Inflammatory macrophage treated with lipopolysaccharide for 4 hours (primary cell): ENCODE measurements at regions not wholly inside any gene's neighbourhood (a gene's known extent, or its start where the extent isn't known, plus 50 kb on each side); places are given as distances from the start of the nearest gene placed in this dataset.
"Not testable (repeated sequence)": the region's sequence is repeated elsewhere in the genome, so short reads cannot be mapped to it uniquely, and the experiment has no call there.

Source experiments
- DNase-seq: peaks from one replicate; pipeline ENCODE4 v3.0.0-alpha.2; 2020

DNA sequence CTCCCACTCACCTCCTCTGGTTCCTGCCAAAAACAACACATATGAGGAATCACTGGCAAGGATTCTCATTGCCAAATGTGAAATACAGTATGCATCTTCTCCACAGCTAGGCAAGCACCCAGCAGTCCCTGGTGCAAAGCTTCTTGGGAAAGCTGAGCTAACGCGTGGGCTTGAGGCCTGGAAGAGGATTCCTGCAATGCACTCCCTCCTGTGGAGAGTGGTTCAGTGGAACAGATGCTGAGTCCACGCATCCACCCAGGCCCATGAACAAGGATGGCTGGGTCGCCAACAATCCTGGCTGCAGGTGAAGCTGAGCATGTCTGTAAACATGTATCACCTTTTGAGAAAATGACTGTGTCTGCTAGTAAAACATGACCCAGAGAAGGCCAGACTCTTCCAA, 113.2 kb upstream of the CHST15 start:
- DNase-seq = no peak

DNA sequence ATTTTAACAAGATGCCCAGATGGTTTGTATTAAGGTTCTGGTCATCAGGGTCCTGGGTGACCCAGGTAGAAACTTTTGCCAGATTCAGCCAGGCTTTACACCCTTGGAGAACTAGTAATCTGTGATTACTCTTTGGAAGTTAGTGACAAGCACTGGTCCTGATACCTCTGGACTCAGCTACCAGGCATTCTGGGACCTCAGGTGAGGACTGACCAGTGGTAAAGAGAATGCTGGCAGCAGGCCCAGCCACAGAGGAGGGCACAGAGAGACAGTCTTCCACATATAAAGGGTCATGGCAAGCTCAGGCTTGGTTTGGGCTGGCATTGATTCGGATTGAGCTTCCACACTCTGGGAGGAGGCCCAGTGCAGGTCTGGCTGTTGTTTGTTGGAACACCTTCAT, 112.0 kb upstream of the CHST15 start:
- DNase-seq = no peak

DNA sequence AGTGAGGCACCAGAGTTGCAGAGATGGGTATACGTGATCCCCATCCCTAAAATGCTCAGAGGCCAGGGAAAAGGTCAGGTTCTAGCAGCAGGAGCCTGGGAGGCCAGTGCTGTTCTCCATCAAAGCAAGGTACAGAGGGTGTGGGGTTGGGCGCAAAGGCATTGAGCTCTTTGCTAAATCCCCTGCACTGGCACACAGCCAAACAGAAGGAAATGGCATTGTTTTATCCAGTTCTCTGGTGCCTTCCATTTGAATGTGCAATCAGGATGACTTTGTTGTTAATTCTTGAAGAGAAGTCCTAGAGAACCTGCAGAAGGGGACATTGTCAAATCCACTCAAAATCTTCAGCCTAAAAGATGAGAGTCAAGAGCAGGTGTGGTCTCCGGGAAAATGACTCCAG, 111.3 kb upstream of the CHST15 start:
- no peak for DNase-seq

DNA sequence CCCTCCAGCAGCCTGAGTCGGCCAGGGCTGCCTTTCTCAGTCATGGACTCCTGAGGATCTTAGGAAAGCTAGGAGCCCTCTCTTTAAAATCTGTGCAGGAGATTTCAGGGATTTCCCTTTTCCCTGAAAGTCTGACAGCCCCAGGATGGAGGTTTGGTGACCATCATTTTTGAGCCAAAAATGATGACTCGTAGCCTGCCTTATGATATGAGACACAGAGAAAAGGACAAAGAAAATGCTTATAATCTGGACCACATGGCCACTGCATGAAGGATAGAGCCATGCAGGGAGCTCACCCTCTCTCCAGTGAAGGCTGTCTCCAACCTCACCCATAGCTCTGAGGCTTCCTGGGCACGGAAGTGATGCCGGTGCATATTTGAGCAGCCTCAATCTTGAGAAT, 106.6 kb upstream of the CHST15 start:
- no peak for DNase-seq

DNA sequence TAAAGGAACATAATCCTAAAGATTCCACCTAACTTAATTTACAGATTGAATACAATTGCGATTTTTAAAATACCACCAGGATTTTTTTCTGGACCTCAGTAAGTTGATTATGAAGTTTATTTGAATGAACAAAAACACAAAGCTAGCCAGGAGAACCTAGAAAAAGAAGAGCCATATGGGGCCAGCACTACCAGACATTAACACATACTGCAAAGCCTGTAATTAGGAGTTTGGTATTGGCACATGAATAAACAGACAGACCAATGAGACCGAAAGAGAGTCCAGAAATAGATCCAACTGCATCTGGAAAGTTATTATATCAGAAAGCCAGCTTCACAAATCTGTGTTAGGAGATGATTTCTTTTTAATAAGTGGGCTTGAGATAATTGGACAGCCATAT, 105.5 kb upstream of the CHST15 start:
- no peak for DNase-seq

DNA sequence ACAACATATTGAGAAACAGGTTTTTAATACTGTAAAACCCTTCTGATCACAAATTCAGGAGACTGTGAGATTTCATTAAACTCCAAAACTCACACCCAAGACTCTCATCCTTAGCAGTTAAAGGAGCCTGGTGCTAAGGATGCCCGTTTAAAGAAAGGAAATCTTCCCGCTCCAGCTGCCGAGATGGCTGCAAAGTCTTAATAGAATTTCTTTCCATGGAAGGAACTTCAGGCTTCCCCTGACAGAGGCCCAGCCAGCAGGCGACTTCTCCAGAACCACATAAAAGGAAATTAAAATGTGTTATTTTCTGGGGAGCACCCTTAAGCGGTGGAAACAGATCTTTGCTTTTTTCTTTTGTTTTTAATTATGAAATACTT, 104.7 kb upstream of the CHST15 start:
- no peak for DNase-seq

DNA sequence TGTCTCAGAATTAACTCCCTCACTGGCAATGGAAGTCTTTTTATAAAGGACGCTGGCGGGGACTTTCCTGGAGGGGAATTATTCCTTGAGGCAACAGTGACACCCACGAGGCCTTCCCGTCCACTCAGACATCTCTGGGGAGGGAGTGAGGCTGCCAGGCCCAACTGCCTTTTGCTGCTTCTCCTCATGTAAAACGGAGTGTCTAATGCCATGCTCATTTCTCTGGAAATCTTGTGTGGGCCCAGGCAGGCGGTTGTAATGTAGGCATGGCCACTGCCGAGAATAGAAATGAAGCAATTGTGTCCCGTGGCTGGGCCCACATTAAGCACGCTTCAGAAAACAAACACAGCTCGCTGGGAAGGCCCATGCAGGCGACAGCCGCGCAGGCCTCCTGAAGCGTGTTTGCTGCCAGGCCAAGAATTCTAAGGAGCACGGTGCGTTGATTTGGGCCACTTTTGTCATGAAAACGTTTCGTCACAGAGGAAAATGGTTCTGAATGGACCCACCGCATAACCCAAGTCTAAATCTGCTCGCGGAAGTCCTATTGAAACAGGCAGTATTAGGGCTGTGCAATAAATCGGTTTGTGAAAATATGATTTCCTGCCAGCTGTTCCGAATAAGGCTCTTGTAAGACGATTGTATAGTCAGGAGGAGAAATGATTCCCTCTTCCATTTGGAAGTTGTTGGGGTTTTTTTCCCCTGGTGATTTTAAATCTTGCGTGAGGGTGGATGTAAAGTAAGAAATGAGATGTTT, 104.2 kb upstream of the CHST15 start:
- peak; percentile 52 for DNase-seq

DNA sequence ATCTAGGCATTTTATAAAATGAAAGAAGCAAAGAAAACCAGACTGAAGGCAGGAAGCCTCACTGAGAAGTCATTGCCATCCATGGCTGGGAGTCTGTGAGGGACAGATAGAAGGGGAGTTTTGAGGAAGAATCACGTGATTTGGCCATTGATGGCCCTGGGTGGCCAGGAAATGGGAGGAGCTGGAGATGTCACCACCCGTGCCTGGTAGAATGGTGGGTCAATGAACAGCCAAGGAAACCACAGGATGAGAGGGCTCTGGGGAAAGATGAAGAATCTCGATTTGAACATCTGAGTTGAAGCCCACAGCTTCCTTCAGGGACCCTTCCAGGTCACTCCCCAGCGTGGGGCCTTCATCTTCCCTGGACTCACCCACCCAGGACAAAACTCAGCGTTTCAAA, 103.3 kb upstream of the CHST15 start:
- DNase-seq = no peak

DNA sequence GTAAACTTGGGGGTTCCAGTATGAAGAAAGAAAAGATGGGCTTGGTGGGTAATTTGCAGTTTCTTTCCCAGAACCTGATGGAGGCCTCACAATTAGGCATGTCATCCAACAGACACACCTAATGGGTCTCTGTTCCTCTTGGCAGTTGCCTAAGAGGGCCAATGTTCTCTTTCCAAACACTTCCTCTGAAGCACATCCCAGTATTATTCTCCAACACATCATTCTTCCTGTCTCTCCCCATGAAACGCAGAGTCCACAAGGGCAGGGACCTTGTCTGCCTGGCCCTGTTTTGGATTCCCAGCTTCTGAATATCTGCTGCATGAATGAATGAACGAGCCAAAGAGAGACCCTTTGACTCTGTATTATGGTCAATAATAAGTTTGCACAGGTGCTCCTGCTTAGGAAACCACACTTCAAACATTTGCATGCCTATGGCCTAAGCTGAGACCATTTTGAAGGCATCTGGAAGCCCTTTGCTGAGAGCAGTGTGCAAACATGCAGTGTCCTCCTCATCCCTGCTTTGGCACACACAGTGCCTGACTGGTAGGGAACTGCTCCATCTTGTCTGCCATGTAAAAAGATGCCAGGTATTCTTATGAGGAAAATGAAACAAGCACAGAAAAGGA, 100.9 kb upstream of the CHST15 start:
- no peak for DNase-seq

DNA sequence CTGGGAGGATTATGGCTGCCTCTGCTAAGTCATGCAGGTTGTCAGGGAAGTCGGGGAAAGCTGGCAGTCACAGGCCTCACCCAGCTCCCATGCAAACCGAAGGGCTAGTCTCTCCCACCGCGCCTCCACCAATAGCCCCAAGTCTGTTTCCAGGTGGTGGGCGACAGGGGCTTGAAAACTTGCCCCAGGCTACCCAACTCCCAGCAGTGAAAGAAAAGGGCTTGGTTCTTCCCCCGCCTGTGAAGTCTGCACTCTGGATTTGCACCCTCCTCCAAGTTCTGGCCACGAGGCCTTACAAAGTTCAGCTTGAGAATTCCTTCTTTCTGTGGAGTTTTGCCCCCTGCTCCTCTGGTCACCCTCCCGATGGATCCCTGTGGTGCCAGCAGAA, 99.9 kb upstream of the CHST15 start:
- DNase-seq = no peak

DNA sequence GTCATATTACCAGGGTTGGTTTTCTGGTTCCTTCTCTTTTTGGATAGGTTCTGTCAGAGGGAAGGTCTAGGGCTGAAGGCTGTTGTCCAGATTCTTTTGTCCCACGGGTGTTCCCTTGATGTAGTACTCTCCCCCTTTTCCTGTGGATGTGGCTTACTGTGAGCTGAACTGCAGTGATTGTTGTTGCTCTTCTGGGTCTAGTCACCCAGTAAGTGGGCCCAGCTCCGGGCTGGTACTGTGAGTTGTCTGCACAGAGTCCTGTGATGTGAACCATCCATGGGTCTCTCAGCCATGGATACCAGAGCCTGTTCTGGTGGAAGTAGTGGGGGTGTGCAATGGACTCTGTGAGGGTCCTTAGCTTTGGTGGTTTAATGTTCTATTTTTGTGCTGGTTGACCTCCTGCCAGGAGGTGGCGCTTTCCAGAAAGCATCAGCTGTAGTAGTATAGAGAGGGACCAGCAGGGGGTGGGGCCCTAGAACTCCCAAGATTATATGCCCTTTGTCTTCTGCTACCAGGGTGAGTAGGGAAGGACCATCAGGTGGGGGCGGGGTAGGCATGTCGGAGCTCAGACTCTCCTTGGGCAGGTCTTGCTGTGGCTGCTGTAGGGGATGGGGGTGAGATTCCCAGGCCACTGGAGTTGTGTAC, 99.4 kb upstream of the CHST15 start:
- not testable (repeated sequence) for DNase-seq

DNA sequence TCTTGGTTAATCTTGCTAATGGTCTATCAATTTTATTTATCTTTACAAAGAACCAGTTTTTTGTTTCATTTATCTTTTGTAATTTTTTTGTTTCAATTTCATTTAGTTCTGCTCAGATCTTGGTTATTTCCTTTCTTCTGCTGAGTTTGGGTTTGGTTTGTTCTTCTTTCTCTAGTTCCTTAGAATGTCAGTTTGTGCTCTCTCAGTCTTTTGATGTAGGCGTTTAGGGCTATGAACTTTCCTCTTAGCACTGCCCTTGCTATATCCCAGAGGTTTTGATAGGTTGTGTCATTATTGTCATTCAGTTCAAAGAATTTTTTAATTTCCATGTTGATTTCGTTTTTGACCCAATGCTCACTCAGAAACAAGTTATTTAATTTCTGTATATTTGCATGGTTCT, 97.1 kb upstream of the CHST15 start:
- DNase-seq = peak; percentile 63

DNA sequence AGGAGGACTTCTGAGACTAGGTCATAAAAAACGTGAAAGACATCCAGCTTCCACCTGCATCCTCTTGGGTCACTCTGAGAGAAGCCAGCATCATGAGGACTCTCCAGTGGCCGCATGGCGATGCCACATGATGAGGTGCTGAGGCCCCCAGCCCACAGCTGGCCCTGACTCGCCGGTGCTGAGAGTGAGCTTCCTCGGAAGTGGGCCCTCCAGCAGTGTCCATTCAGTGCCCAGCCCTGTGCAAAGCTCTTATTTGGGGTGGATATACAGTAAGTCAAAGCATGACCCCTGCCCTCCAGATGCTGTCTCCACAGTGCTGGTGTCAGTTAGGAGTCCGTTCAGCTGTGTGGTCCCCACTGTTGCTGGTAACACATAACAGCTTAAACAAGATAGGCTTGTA, 93.6 kb upstream of the CHST15 start:
- DNase-seq = no peak

DNA sequence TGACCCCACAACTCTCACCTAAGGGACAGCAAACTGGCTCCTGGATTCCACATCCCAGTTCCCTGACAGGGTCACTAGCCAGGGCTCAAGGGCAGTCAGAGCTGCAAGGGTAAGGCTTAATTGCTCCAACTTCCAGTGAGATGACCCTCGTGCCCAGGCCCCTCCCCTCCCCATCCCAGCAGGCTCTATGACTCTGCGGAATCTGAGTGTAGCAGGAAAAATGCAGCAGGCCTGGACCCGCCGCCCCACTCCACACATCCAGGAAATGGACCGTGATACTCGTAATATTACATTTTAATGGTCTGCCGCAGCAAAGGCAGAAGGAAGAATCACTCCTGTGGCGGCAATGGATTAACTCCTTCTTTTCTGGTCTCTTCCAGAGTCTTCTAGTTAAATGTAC, 91.7 kb upstream of the CHST15 start:
- DNase-seq = no peak

DNA sequence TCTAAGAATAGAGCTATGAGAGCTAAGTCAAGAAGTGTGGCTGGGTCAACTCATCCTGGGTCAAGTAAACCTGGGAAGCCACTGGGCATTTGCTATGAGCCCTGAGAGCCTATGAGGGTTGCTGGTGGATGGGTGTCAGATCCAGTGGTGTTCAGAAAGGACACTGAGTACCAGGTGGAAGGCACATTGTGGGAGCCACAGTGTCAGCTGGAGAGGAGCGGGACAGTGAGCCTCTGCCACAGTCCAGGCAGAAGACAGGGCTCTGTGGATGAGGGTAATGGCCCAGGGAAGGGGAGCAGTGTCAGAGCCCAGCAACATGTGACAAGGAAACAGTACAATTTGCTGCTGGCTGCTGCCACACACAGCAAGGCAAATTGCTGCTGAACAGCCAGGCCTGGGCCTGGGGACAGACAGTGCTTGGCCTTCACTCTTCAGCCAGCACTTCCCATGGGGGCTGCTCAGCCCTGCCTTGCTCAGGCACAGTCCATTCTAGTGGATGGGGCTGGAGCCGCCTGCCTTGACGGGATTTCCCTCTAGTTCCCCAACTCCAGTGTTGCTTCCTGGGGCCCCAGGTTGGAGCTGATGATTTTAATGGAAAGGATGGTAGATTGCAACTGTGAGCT, 90.9 kb upstream of the CHST15 start:
- no peak for DNase-seq

DNA sequence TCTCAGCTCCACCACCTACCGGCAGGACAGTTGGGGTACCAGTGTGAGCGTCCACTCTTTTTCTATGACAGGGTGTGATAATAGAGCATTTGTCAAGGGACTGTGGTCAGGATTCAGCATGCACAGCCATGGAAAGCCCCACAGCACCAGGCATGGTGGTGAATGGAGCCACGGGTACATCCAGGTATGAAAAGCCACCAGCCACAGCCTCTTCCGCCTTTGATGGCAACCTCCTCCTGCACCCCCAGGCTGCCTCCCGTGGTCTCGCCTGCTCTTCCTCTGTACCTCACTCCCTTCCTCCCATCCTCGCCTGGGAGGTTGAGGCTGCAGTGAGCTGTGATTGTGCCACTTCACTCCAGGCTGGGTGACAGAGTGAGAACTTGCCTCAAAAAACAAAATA, 90.2 kb upstream of the CHST15 start:
- no peak for DNase-seq

DNA sequence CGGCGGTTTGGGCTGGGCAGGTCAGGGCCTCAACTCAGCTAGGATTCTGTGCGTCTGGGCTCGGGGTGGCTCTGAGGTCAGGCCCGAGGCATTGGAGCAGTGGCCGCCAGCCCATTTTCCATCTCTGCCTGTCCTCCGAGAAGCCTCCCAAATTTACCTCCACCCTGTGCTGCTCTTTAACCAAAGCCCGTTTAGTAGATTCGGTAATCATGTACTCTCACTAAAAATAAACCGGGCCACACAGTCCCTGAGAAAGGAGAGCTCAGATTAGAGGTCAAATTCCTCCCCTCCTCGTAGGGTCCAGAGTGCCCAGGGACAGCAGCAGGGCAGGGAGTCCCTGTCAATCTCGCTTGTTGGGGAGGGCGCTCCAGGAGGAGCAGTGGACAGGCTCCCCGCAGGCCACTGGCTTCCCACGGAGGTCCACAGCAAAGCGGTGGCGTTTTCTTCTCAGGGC, 88.7 kb upstream of the CHST15 start:
- no peak for DNase-seq

DNA sequence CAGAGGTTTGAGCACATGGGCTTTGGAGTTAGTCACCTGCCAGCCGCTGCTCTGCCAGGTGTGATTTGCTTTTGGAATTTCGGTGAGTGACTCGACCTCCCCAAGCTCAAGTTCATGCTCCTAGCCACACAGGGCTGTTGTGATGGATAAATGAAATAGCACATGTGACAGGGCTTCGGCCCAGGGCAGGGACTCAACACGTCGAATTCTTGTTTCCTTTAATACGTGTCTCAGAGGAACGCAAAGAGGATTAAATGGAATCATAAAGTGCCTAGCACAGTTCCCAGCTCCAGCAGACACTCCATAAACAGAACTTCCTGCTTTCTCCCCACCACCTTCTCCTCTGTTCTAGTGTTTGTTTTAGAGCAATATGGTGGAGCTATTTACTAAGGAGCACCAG, 88.3 kb upstream of the CHST15 start:
- DNase-seq = no peak

DNA sequence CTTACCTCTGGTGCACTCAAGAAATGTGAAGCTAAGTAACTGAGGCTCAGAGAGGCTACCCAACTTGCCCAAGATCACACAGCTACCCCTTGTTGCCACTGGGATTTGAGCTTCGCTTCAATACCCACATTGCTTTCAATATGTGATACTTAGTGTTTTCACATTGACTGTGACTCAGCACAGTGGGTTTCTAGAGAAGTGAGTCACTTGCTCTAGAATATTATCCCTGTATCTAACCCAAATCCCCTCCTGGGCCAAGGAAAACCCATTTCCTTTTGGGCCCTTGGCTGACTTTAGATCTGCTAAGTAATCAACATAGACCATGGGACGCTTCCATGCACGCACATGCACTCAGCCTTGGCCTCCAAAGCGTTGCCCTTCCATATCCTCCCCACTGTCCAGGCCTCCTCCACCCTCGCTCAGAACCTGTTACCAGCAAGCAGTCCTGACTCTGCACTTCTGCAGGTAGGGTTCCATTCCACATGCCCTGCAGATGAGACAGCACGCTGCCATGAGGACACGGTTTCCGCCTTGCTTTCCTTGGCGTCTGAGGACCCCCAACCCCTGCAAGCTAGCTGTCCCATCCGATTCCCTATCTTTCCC, 87.7 kb upstream of the CHST15 start:
- no peak for DNase-seq

DNA sequence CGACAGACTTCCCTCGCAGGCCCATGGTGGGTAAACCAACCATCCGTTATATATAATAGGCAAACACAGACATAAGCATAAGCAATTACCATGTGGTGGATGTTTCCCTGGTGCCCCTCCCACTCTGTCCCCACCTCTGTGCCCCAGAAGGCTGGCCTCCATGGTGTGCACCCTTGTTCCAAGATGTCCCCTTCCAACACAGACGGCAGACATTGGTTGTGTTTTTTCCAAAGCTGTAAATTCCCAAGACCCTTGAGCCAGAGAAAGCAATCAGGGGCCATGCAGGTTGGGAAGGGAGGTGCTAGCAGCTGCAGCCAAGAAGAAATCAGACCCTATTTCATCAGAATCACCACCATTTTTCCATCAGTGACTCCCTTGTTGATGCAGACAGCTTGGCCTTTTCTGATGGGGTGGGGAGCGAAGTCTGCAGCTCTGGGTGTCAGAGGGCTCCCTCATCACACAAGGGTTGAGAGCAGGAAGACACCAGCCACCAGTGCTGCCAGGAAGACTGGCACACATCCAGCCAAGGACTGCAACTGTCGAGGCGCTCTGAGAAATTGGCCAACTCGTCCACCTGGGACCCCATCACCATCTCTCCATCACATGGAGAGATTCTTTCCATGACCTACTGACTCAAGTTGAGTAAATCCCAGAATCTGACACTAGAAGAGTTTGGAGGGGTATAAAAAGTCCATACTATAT, 86.8 kb upstream of the CHST15 start:
- DNase-seq = no peak

DNA sequence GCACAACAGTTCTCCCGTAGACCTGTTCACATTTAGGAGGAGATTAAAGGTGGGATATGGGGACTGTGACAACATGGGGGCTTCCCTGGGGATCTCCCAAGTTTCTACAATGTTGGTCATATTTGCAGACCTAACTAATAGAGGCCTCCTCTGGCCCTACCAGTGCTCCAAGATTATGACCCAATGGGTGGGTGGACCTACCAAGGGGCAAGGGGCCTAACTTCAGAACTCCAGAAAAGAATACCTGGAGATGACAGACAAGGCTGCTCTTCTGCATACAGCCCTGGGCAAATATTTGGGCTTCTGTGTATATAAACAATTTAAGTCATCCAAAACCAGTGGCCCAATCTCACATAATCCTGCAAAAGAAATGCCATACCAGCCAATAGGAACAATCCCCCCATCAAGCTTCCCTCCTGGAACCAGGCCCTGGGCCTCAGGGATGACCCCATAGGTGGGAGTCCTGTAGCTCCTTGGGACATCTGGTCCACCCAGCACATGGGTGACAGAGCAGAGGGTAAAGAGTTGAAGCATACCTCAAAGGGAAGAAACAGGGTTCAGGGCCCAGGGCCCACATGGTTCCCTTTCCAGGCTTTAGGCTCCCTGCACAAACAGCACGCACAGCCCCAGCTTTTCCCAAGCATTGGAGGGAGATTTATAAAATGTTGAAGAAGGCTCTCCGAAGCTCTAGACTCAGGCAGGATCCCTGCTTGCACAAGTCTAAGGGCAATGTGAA, 86.1 kb upstream of the CHST15 start:
- no peak for DNase-seq

DNA sequence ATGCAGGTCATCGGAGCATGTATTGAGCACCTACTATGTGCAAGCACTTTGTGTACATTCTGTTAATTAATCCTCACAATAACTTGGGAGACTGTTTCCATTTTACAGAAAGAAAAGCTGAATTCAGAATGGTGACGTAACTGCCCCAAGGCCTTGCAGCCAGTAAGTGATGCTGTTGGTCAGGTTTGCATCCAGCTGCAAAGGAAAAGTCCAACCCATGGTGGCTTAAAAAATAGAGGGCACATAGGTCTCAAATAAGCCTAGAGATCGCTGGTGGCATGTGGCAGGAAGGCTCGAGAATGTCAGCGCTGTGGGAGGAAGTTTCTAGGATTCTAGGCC, 83.8 kb upstream of the CHST15 start:
- DNase-seq = no peak
